ENCODE measurements at regions not wholly inside any gene's neighbourhood (a gene's known extent, or its start where the extent isn't known, plus 50 kb on each side); places are given as distances from the start of the nearest gene placed in this dataset.

DNA sequence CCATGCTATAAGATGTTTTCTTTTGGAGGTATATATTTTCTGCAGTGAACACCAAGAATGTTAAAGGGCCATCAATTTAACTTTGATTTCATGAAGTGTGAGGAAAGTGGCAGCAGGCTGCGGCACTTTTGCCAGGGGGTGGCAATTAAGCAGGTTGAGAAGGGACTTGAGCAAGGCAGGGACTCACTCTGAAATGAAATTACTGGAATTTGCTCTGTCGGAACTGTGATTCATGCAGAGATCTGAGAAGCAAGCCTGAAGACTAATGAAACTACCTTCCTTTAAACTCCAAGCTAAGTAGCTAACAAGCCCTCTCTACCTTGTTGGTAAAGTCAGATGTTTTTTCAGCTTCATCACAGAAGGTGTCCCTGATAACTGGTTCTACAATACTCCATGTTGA lies 441.6 kb downstream of the SIPA1L2 start:
- Mint-ChIP-seq H3K27ac (no peak overlapping the region), H3K4me3 (no peak overlapping the region), H3K36me3 (peaks cover 52% of the 10 kb centered on the region), H3K9me3 (peaks cover 6% of the 10 kb centered on the region), H3K4me1 (peaks cover 9% of the 10 kb centered on the region; the same call in 1 of the 2 replicates), H3K27me3 (ENCODE audit: low read depth) (peaks cover 4% of the 10 kb centered on the region; the same call in 1 of the 2 replicates)
- TF ChIP-seq, protein P1, sequence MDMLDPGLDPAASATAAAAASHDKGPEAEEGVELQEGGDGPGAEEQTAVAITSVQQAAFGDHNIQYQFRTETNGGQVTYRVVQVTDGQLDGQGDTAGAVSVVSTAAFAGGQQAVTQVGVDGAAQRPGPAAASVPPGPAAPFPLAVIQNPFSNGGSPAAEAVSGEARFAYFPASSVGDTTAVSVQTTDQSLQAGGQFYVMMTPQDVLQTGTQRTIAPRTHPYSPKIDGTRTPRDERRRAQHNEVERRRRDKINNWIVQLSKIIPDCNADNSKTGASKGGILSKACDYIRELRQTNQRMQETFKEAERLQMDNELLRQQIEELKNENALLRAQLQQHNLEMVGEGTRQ (CRISPR knock-in tag; IDR thresholded peaks at IDR 0.05) = no peak
- no peak for TF ChIP-seq FOXP1 (CRISPR knock-in tag; IDR thresholded peaks at IDR 0.05; ENCODE audit: borderline replicate concordance)
- DNase-seq (ENCODE audit: low spot score) (no peak), ATAC-seq (no peak)
- ChIA-PET POLR2A (no interaction called here), CTCF (no interaction called here)

DNA sequence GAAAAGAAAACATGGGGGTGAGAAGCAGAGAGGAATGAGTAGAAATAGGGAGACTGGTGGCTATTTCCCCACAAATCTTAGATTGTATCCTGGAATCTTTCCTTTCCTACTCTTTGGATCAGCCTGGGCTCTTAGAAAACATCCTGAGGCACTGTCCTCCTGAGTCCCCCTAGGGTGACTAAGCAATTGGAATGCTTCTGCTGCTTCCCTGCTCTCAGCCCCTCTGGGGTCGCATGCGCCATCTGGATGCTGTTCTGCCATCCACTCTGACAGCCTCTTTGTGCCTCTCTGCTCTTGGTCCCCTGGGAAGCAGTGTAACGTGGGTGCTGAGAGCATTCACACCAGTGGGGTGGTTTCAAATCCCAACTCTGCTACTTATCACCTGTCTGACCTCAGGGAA lies 443.0 kb downstream of the SIPA1L2 start:
- H3K27me3 Mint-ChIP-seq (ENCODE audit: low read depth) = no peaks in the 10 kb centered on the region
- H3K4me1 Mint-ChIP-seq = peaks cover 9% of the 10 kb centered on the region; the same call in 1 of the 2 replicates
- no peak overlapping the region for H3K4me3 Mint-ChIP-seq
- no peaks in the 10 kb centered on the region for H3K9me3 Mint-ChIP-seq
- DNase-seq (ENCODE audit: low spot score) (no peak), ATAC-seq (peak; percentile 50)
- H3K27ac Mint-ChIP-seq = no peak overlapping the region
- peaks cover 51% of the 10 kb centered on the region for H3K36me3 Mint-ChIP-seq
- ChIA-PET CTCF (no interaction called here), POLR2A (interaction anchor here (0.8 kb wide), 1 partner anchor 76 kb away, joined by 3 read pairs; no protein-coding TSS in a partner anchor)
- TF ChIP-seq, protein P2, sequence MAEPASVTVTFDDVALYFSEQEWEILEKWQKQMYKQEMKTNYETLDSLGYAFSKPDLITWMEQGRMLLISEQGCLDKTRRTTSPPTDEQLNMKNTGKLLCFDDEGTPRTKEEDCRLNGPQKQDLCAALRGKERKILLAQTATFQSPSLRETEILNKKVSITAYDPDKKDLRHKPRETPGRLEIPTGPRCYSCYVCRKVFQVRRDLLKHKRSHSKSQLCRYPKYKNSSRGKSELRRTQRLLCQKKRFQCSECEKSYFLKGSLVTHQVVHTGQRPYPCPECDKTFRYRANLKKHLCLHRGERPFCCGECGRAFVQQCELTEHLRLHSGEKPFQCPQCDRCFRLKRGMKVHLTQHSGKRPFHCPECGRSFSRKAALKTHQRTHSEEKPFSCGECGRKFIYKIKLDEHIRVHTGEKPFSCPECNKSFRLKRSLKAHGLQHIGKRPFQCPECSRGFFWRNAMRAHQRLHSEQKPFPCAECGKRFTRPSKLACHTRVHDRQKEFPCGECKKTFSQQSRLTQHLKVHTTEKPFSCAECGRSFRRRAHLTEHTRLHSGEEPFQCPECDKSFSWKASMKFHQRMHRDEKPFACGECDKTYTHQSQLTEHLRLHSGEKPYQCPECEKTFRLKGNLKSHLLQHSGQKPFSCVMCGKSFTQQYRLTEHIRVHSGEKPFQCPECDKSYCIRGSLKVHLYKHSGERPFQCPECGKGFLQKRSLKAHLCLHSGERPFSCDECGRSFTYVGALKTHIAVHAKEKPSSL (CRISPR knock-in tag; conservative IDR thresholded peaks at IDR 0.05) = no peak
- TF ChIP-seq TEAD4 (CRISPR knock-in tag; IDR thresholded peaks at IDR 0.05) (no peak), RELA (CRISPR knock-in tag; IDR thresholded peaks at IDR 0.05; ENCODE audit: borderline replicate concordance) (no peak), JAZF1 (CRISPR knock-in tag; IDR thresholded peaks at IDR 0.05) (no peak), ESRRA (CRISPR knock-in tag; IDR thresholded peaks at IDR 0.05; ENCODE audit: borderline replicate concordance) (no peak), SMAD4 (CRISPR knock-in tag; IDR thresholded peaks at IDR 0.05) (no peak), FOXK1 (CRISPR knock-in tag; IDR thresholded peaks at IDR 0.05) (no peak), GTF2I (CRISPR knock-in tag; conservative IDR thresholded peaks at IDR 0.05) (no peak), ZNF263 (CRISPR knock-in tag; IDR thresholded peaks at IDR 0.05; ENCODE audit: low read depth) (no peak), ZBTB21 (CRISPR knock-in tag; IDR thresholded peaks at IDR 0.05; ENCODE audit: borderline replicate concordance) (no peak), OVOL2 (CRISPR knock-in tag; IDR thresholded peaks at IDR 0.05; ENCODE audit: borderline replicate concordance) (no peak)
- TF ChIP-seq, protein P1 (CRISPR knock-in tag; IDR thresholded peaks at IDR 0.05) = no peak
- TF ChIP-seq, protein P3, sequence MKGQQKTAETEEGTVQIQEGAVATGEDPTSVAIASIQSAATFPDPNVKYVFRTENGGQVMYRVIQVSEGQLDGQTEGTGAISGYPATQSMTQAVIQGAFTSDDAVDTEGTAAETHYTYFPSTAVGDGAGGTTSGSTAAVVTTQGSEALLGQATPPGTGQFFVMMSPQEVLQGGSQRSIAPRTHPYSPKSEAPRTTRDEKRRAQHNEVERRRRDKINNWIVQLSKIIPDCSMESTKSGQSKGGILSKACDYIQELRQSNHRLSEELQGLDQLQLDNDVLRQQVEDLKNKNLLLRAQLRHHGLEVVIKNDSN (CRISPR knock-in tag; IDR thresholded peaks at IDR 0.05) = no peak
- TF ChIP-seq, protein P4, sequence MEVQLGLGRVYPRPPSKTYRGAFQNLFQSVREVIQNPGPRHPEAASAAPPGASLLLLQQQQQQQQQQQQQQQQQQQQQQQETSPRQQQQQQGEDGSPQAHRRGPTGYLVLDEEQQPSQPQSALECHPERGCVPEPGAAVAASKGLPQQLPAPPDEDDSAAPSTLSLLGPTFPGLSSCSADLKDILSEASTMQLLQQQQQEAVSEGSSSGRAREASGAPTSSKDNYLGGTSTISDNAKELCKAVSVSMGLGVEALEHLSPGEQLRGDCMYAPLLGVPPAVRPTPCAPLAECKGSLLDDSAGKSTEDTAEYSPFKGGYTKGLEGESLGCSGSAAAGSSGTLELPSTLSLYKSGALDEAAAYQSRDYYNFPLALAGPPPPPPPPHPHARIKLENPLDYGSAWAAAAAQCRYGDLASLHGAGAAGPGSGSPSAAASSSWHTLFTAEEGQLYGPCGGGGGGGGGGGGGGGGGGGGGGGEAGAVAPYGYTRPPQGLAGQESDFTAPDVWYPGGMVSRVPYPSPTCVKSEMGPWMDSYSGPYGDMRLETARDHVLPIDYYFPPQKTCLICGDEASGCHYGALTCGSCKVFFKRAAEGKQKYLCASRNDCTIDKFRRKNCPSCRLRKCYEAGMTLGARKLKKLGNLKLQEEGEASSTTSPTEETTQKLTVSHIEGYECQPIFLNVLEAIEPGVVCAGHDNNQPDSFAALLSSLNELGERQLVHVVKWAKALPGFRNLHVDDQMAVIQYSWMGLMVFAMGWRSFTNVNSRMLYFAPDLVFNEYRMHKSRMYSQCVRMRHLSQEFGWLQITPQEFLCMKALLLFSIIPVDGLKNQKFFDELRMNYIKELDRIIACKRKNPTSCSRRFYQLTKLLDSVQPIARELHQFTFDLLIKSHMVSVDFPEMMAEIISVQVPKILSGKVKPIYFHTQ (CRISPR knock-in tag; IDR thresholded peaks at IDR 0.05) = no peak
- TF ChIP-seq, protein P5, sequence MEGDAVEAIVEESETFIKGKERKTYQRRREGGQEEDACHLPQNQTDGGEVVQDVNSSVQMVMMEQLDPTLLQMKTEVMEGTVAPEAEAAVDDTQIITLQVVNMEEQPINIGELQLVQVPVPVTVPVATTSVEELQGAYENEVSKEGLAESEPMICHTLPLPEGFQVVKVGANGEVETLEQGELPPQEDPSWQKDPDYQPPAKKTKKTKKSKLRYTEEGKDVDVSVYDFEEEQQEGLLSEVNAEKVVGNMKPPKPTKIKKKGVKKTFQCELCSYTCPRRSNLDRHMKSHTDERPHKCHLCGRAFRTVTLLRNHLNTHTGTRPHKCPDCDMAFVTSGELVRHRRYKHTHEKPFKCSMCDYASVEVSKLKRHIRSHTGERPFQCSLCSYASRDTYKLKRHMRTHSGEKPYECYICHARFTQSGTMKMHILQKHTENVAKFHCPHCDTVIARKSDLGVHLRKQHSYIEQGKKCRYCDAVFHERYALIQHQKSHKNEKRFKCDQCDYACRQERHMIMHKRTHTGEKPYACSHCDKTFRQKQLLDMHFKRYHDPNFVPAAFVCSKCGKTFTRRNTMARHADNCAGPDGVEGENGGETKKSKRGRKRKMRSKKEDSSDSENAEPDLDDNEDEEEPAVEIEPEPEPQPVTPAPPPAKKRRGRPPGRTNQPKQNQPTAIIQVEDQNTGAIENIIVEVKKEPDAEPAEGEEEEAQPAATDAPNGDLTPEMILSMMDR (IDR thresholded peaks at IDR 0.05) = no peak
